ENCODE measurements at regions not wholly inside any gene's neighbourhood (a gene's known extent, or its start where the extent isn't known, plus 50 kb on each side); places are given as distances from the start of the nearest gene placed in this dataset.

GRCh38 chr20:5451643-5452210 is 135.0 kb upstream of the PROKR2 start:
- Histone ChIP-seq H3K4me1 (no peaks in the 10 kb centered on the region), H3K9me3 (replicated peaks) (no peaks in the 10 kb centered on the region), H3K27me3 (ENCODE audit: low read depth) (peaks cover 20% of the 10 kb centered on the region), H3K36me3 (no peaks in the 10 kb centered on the region), H3K4me3 (no peak overlapping the region), H3K27ac (replicated peaks) (no peak overlapping the region)
- no peak for DNase-seq
- no peak for TF ChIP-seq CTCF (IDR thresholded peaks at IDR 0.05; ENCODE audit: borderline replicate concordance)
- intact Hi-C loops (cut with micrococcal nuclease), result no loop called here

- H3K27ac ChIP-seq (replicated peaks), result no peak overlapping the region
- H3K27me3 ChIP-seq (ENCODE audit: low read depth), result peaks cover 35% of the 10 kb centered on the region
- no peaks in the 10 kb centered on the region for H3K36me3 ChIP-seq
- intact Hi-C loops (cut with micrococcal nuclease), result no loop called here
- no peaks in the 10 kb centered on the region for H3K9me3 ChIP-seq (replicated peaks)
- H3K4me1 ChIP-seq, result no peaks in the 10 kb centered on the region
- no peak overlapping the region for H3K4me3 ChIP-seq
- TF ChIP-seq CTCF (IDR thresholded peaks at IDR 0.05; ENCODE audit: borderline replicate concordance), result peak; percentile 70
- DNase-seq, result no peak
These were observed 131.8 kb upstream of the PROKR2 start for GRCh38 chr20:5448449-5449118.

- TF ChIP-seq CTCF (IDR thresholded peaks at IDR 0.05; ENCODE audit: borderline replicate concordance), result no peak
- intact Hi-C loops (cut with micrococcal nuclease), result no loop called here
- Histone ChIP-seq H3K4me1 (no peaks in the 10 kb centered on the region), H3K9me3 (replicated peaks) (no peaks in the 10 kb centered on the region), H3K36me3 (no peaks in the 10 kb centered on the region), H3K4me3 (no peak overlapping the region), H3K27ac (replicated peaks) (no peak overlapping the region), H3K27me3 (ENCODE audit: low read depth) (peaks cover 43% of the 10 kb centered on the region)
- no peak for DNase-seq
These were observed 130.4 kb upstream of the PROKR2 start for GRCh38 chr20:5447188-5447587.

- Histone ChIP-seq H3K27ac (replicated peaks) (no peak overlapping the region), H3K9me3 (replicated peaks) (no peaks in the 10 kb centered on the region), H3K4me3 (no peak overlapping the region), H3K27me3 (ENCODE audit: low read depth) (peaks cover 49% of the 10 kb centered on the region), H3K4me1 (no peaks in the 10 kb centered on the region), H3K36me3 (no peaks in the 10 kb centered on the region)
- intact Hi-C loops (cut with micrococcal nuclease), result no loop called here
- no peak for DNase-seq
- no peak for TF ChIP-seq CTCF (IDR thresholded peaks at IDR 0.05; ENCODE audit: borderline replicate concordance)
These were observed 128.9 kb upstream of the PROKR2 start for GRCh38 chr20:5445611-5446010.

GRCh38 chr20:5442101-5442500 is 125.3 kb upstream of the PROKR2 start:
- intact Hi-C loops (cut with micrococcal nuclease), result no loop called here
- Histone ChIP-seq H3K4me3 (no peak overlapping the region), H3K4me1 (no peaks in the 10 kb centered on the region), H3K36me3 (no peaks in the 10 kb centered on the region), H3K27ac (replicated peaks) (no peak overlapping the region), H3K9me3 (replicated peaks) (peaks cover 17% of the 10 kb centered on the region), H3K27me3 (ENCODE audit: low read depth) (peaks cover 43% of the 10 kb centered on the region)
- no peak for DNase-seq
- TF ChIP-seq CTCF (IDR thresholded peaks at IDR 0.05; ENCODE audit: borderline replicate concordance), result no peak
